ENCODE measurements at regions not wholly inside any gene's neighbourhood (a gene's known extent, or its start where the extent isn't known, plus 50 kb on each side); places are given as distances from the start of the nearest gene placed in this dataset.

DNA sequence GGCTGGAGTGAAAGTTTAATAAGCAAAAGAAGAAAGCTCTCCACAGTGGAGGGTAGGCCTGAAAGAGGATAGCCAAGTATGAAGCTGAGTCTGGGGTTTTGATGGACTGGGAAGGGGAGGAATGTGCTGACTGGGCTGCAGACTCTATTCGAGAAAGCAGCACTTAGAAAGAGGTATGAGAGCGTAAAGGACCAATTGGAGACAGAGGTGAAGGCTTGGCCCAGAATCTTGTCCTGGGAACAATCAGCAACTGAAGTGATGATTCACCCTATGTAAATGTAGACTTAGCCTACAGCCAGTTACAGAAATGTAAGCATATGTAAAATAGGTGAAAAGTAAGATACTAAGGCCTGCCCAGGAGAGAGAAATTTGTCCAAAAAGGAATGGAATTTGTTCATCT is 111.2 kb upstream of the HSFY2 start:
- TF ChIP-seq, protein P1, sequence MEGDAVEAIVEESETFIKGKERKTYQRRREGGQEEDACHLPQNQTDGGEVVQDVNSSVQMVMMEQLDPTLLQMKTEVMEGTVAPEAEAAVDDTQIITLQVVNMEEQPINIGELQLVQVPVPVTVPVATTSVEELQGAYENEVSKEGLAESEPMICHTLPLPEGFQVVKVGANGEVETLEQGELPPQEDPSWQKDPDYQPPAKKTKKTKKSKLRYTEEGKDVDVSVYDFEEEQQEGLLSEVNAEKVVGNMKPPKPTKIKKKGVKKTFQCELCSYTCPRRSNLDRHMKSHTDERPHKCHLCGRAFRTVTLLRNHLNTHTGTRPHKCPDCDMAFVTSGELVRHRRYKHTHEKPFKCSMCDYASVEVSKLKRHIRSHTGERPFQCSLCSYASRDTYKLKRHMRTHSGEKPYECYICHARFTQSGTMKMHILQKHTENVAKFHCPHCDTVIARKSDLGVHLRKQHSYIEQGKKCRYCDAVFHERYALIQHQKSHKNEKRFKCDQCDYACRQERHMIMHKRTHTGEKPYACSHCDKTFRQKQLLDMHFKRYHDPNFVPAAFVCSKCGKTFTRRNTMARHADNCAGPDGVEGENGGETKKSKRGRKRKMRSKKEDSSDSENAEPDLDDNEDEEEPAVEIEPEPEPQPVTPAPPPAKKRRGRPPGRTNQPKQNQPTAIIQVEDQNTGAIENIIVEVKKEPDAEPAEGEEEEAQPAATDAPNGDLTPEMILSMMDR (IDR thresholded peaks at IDR 0.05) = no peak
- TF ChIP-seq POLR2A (IDR thresholded peaks at IDR 0.05) = no peak
